ENCODE measurements at regions not wholly inside any gene's neighbourhood (a gene's known extent, or its start where the extent isn't known, plus 50 kb on each side); places are given as distances from the start of the nearest gene placed in this dataset.

DNA sequence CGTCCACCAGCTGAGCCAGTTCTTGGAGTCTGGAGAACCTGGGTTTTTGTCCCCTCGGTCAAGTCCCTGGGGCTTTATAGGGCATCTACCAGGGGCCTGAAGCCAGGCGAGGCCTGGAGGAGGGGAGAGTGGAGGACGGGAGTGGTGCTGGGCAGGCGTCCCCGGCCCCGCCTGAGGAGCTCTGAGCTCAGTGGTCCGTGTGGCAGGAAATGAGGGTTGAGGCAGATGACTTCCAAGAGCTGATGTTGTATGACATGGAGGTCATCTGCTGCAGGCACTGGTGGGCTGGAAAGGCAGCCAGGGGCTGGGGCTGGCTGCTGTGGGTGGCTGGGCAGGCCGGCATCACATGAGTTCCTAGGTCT lies 118.5 kb upstream of the HS6ST1 start:
- no peak for DNase-seq (ENCODE audit: low spot score)

DNA sequence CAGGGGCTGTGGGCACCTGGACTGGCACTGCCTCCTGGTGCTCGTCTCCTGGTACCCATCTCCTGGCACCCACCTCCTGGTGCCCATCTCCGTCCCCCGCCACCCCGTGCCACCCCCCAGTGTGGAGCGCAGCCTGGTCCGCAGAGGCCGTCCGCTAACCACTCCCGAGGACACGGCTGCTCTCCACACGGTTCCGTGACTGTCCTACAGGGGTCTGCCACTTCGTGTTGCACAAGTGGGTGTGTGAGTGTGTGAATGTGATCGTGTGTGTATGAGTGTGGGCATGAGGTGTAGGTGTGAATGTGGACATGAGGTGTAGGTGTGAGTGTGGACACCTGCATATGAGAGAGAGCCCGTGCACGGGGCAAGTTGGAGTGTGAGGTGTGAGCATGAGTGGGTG lies 119.4 kb upstream of the HS6ST1 start:
- DNase-seq (ENCODE audit: low spot score), result no peak

- no peak for DNase-seq (ENCODE audit: low spot score)
Measured at GRCh38 chr2:128438586-128438985, 119.9 kb upstream of the HS6ST1 start.

DNA sequence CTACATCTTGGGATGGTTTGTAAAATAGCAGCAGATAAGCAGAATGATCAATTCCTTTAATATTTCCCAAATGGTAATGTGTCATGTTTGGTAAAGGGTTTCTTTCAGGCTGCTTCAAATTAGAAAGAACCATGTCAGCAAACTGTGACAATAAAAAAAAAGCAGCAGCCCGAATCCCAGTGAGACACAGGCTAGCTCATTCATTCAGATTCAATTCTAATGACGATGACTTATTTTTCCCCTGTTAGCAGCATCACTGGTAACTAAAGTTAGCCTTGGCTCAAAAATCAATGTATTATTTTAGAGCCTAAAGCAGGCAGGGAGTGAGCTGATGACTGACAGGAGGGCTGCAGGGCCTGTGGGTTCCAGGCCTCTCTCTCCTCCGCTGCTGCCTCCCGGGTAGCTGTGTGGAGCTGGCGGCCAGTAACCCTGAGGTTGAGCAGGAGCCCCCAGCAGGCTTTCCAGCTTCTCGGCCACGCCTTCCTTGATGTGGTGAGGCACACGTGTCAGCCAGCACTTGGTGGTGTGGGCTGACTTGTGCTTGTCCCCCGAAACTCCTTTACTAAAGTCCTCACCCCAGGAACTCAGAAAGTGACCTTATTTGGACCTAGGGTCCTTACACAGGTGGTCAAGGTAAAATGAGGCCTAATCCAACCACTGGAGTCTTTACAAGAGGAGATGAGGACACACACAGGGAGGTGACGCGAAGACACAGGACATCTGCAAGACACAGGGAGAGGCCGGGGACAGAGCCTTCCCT lies 120.5 kb upstream of the HS6ST1 start:
- DNase-seq (ENCODE audit: low spot score), result no peak

DNA sequence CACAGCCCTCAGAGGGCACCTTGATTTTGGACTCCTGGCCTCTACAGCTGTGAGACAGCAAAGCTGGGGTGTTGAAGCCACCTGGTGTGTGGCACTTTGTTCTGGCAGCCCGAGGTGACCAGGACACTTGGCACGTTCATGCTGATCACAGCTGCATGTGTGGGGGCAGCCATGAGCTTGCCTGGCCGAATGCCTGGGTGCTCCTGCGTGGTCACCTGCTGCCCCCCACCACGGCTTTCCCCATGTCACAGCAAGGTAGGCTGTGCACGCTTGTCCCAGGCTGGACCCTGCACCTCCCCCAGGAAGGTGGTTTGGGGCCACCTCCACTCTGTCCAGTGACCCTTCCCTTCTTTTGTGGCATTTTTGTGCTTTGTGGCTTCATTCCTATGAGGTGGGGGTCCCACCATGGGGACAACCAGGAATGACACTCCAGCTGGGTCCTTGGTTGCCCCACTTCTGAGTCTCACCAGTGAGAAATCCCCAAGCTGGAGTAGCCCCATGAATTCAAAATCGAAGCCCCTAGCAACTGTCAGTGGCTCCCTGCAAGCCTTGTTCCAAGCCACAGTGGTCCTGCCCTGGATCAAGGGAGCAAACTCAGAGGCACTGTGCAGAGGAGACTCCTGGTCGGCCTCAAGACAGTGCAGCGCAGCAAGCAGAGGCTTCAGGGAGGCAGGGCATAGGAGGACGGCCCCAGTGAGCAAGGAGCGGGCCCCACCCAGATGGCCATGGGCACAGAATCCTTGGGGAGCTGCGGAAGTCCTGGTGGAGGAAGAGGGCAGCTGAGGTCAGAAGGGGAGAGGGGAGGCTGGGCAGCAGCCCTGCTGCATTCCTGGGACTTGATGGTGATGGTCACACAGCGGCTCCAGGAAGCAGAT lies 121.4 kb upstream of the HS6ST1 start:
- DNase-seq (ENCODE audit: low spot score), result no peak

DNA sequence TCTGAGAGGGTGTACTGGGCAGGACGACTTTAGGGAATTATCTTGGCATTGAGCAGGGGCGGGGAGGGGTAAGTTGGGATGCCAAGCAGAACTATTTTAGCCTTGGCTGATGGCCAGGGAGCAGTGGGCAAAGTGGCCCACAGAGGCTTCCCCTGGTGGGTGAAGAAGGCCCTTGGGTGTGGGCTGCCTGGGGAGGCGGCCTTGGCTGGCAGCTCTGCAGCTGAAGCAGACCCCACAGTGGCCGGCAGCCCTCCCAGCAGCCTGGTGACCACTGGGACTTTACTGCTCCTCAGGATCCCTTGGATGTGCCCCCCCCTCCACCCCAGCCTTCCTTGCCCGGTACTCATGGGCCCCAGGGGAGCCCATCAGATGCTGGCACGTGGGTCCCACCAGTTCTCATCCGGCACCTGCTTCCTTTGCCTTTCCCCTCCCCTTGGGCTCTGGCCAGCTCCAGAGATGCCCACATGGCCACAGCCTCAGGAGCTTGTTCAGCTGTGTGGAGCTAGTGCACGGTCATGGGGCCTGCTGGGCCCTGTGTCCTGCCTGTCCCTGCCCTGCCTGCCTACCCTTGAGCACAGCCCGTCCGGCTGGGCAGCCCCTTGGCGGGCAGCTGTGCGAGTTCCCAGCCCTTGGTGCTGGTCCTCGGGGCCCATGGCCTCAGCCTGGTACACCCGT lies 122.1 kb upstream of the HS6ST1 start:
- no peak for DNase-seq (ENCODE audit: low spot score)

DNA sequence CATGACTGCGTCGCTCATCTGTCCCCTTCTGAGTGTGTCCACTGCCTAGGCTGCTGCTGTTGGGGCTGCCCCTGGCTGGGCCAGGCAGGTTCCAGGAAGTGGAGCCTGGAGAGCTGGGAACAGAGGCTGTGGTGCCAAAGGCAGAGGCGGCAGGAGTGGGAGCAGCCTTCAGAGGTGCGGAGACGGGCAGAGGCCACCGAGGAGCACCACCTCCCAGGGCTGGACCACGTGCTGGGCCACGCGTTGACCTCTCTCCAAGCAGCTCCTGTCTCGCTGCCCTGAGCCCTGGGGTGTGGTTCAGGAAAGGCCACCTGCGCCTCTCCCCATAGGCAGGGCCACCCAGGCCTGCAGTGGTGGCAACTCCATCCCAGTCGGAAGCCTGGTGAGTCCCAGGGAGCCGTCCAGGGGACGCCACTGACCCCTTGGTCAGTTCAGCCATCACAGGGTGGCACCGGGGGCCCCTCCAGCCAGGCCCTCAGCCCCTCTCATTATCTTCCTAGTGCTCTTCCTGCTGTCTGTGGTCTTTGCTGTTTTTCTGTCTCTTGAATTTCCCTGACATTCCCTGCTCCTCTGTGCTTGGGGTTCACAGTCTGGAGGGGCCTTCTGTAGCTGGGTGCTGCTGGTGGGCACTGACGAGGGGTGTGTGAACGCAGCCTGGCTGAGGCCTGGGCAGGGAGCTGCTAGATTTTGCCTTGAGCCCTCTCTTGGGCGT lies 122.8 kb upstream of the HS6ST1 start:
- DNase-seq (ENCODE audit: low spot score), result no peak

- no peak for DNase-seq (ENCODE audit: low spot score)
Measured at GRCh38 chr2:128442053-128442751, 123.5 kb upstream of the HS6ST1 start.

DNA sequence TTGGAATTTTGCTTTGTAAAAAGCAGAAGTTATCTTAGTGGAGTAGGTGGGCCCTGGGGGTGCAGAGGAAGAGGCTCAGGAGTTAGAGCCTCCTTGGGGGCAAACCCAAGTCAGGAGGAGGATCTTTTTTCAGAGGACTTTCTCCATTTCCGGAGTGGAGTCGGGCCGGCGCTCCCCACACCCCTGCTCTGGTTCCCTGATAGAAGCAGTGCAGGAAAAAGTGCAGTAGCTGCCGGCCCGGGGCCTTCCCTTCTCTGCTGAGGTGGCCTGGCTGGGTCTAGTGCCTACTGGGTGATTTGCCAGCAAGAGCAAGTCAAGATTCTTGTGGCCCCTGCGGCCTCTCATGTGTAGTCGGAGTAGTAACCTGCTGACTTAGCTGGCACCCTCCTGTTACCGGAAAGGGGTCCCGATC lies 124.2 kb upstream of the HS6ST1 start:
- DNase-seq (ENCODE audit: low spot score), result no peak

DNA sequence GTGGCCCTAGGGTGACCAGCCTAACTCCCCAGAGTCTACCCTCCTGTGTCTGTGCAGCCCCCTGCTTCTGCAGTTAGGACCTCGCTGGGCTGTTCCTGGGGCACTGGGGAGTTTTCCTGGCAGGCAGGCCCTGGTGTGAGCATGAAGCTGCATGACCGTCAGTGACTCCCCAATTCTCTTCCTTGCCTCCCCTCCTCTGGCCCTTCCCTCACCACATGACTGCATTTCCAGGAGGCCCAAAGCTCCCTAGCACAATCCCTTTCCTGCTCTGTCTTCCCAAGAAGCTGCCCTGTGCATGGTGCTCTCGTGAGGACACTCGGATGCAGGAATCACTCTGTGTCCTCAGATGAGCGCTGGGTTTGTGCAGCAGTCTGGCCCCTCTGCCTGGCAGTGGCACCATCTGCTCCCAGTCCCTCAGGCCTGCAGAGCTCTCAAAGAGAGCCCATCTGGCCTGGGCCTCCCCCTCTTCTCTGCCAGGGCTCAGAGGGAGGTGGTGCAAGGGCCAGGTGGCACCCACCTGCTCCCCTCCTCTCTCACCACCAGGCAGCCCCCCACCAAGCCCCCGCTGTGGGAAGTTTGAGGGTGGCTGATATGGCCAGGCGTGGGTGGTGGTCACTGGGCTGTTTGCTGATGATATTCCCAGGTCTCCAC lies 125.6 kb upstream of the HS6ST1 start:
- DNase-seq (ENCODE audit: low spot score), result no peak

DNA sequence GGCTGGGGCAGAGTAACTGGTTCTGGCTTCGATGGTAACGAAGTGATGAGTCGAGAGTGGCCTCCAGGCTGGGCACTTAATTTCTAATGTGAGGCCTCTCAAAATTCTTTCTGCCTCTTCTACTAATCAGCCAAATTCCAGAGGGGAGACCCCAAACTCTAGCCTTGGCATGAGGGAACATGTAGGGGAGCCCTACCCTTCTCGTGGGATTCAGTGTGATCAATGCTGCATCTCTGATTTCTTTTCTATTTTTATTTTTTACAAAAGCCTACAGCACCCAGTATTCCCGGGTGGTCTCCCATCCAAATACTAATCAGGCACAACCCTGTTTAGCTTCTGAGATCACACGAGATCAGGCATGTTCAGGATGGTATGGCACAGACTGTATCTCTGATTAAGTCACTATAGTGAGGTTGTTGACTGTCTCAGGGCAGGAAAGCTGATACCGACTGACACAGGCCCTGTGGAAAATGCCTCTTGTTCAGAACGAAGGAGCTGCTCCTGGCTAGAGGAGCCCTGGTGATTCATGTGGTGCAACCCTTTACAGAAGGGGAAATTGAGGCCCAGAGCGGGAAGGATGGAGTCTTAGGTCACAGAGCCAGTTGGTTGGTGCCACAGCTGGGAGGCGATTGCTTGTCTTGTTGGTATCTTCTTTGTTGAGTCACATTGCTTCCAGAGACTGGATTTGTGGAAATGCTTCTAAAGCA lies 126.3 kb upstream of the HS6ST1 start:
- DNase-seq (ENCODE audit: low spot score), result no peak

DNA sequence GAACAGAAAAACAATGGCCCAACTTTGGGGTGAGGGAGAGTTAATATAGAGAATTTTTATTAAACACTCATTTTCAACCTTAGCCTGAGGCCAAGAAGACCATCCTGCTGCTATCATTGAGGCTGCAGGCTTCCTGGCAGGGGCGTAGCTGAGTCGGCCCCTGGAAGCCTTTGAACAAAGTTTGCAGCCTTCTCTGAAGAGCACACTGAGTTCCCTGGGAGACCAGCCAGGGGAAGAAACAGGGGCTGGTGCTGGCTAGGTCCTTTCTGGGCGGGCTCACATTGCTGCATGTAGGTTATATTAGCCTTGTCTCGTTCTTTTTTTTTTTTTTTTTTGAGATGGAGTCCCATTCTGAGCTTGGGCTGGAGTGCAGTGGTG lies 126.8 kb upstream of the HS6ST1 start:
- no peak for DNase-seq (ENCODE audit: low spot score)

GRCh38 chr2:128446049-128446873 lies 127.6 kb upstream of the HS6ST1 start:
- no peak for DNase-seq (ENCODE audit: low spot score)

GRCh38 chr2:128446874-128447537 lies 128.3 kb upstream of the HS6ST1 start:
- no peak for DNase-seq (ENCODE audit: low spot score)

DNA sequence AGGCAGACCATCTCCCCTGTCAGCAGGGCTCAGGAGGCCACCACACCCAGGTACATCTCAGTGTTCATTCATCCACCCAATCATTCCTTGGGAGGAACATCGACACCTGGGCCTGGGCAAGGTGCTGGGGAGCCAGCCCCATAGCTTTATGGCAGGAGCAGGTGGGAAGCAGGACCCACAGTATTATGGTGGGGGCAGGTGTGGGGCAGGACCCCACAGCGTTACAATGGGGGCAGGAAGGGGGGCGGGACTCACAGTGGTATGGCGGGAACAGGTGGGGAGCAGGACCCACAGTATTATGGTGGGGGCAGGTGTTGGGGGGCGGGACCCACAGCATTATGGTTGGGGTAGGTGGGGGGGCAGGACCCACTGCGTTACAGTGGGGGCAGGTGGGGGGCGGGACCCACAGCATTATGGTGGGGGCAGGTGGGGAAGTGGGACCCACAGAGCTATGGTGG lies 128.9 kb upstream of the HS6ST1 start:
- DNase-seq (ENCODE audit: low spot score), result no peak

GRCh38 chr2:128448331-128449225 lies 129.9 kb upstream of the HS6ST1 start:
- no peak for DNase-seq (ENCODE audit: low spot score)

GRCh38 chr2:128449226-128450061 lies 130.8 kb upstream of the HS6ST1 start:
- no peak for DNase-seq (ENCODE audit: low spot score)
